HG03460 (cell line): ENCODE measurements at regions not wholly inside any gene's neighbourhood (a gene's known extent, or its start where the extent isn't known, plus 50 kb on each side); places are given as distances from the start of the nearest gene placed in this dataset.

ENCODE experiments used
- ATAC-seq: cut with Tn5 transposase; IDR thresholded peaks from one replicate; pipeline ENCODE4 v1.9.1; 2021; ENCODE audit not compliant: unreplicated experiment

GRCh38 chr9:96183751-96184150, 118.2 kb downstream of the HSD17B3 start:
- no peak for ATAC-seq

GRCh38 chr9:96178153-96178552, 123.8 kb downstream of the HSD17B3 start:
- ATAC-seq: no peak

- no peak for ATAC-seq
These were observed 124.3 kb downstream of the HSD17B3 start for GRCh38 chr9:96177719-96178028.

GRCh38 chr9:96177005-96177718, 124.8 kb downstream of the HSD17B3 start:
- ATAC-seq: no peak

GRCh38 chr9:96175796-96176195, 126.2 kb downstream of the HSD17B3 start:
- ATAC-seq: no peak

- ATAC-seq: no peak
These were observed 127.0 kb downstream of the HSD17B3 start for GRCh38 chr9:96175001-96175400.

- no peak for ATAC-seq
These were observed 127.6 kb downstream of the HSD17B3 start for GRCh38 chr9:96174371-96174770.

GRCh38 chr9:96173640-96174039, 128.3 kb downstream of the HSD17B3 start:
- no peak for ATAC-seq

GRCh38 chr9:96172797-96173196, 129.2 kb downstream of the HSD17B3 start:
- ATAC-seq: no peak

- no peak for ATAC-seq
These were observed 130.2 kb downstream of the HSD17B3 start for GRCh38 chr9:96171728-96172127.

- ATAC-seq: no peak
These were observed 132.1 kb downstream of the HSD17B3 start for GRCh38 chr9:96169901-96170300.

GRCh38 chr9:96169484-96169883, 132.5 kb downstream of the HSD17B3 start:
- no peak for ATAC-seq

- ATAC-seq: no peak
These were observed 133.1 kb downstream of the HSD17B3 start for GRCh38 chr9:96168882-96169281.

GRCh38 chr9:96167011-96167410, 135.0 kb downstream of the HSD17B3 start:
- no peak for ATAC-seq

- no peak for ATAC-seq
These were observed 137.7 kb downstream of the HSD17B3 start for GRCh38 chr9:96164268-96164683.

GRCh38 chr9:96163712-96164111, 138.3 kb downstream of the HSD17B3 start:
- no peak for ATAC-seq

GRCh38 chr9:96163161-96163560, 138.8 kb downstream of the HSD17B3 start:
- ATAC-seq: no peak

GRCh38 chr9:96161819-96162218, 140.2 kb downstream of the HSD17B3 start:
- ATAC-seq: no peak

GRCh38 chr9:96160866-96161265, 141.1 kb downstream of the HSD17B3 start:
- no peak for ATAC-seq

GRCh38 chr9:96160168-96160567, 141.8 kb downstream of the HSD17B3 start:
- no peak for ATAC-seq

GRCh38 chr9:96159596-96159995, 142.4 kb downstream of the HSD17B3 start:
- ATAC-seq: no peak

GRCh38 chr9:96158909-96159575, 142.9 kb downstream of the HSD17B3 start:
- ATAC-seq: no peak

GRCh38 chr9:96158147-96158546, 143.8 kb downstream of the HSD17B3 start:
- ATAC-seq: no peak
